PC-9 (cell line): ENCODE measurements at regions not wholly inside any gene's neighbourhood (a gene's known extent, or its start where the extent isn't known, plus 50 kb on each side); places are given as distances from the start of the nearest gene placed in this dataset.

Experiments used
- CTCF ChIP-seq: fragments of 200-600 bp; sonication (generic); conservative IDR thresholded peaks from 2 replicates; pipeline ENCODE4 v1.6.1; 2017; ENCODE audit warnings: mixed run types, antibody characterized with exemption, mild to moderate bottlenecking, moderate library complexity
- EZH2 ChIP-seq: fragments of 200-600 bp; sonication (generic); IDR thresholded peaks from 2 replicates; pipeline ENCODE4 v1.8.0; 2017; ENCODE audit warnings: antibody characterized with exemption, low read depth

GRCh38 chr22:49469896-49470740 is 357.6 kb downstream of the BRD1 start:
- TF ChIP-seq CTCF (no peak), EZH2 (no peak)
